Vagina (tissue), 2 donors: ENCODE measurements at regions not wholly inside any gene's neighbourhood (a gene's known extent, or its start where the extent isn't known, plus 50 kb on each side); places are given as distances from the start of the nearest gene placed in this dataset.

Source experiments
- POLR2AphosphoS5 ChIP-seq, 2 donors: sonication (generic); formaldehyde crosslinking; IDR thresholded peaks; one replicate each; pipeline ENCODE4 v1.9.0; 2017; ENCODE audit warnings: antibody characterized with exemption in 2 of 2, mild to moderate bottlenecking in 2 of 2, low read depth in 1 of 2; ENCODE audit not compliant: insufficient read depth in 1 of 2
- TF ChIP-seq, protein P1 (sequence below), 3 experiments: fragments of 450-650 bp in 2 of 3; fragments of 200-600 bp in 1 of 3; sonication (generic) in 1 of 3; IDR thresholded peaks; one replicate each; pipeline ENCODE4 v1.5.1; 2017 to 2019; ENCODE audit warnings: antibody characterized with exemption in 3 of 3, mild to moderate bottlenecking in 2 of 3, moderate library complexity in 2 of 3

DNA sequence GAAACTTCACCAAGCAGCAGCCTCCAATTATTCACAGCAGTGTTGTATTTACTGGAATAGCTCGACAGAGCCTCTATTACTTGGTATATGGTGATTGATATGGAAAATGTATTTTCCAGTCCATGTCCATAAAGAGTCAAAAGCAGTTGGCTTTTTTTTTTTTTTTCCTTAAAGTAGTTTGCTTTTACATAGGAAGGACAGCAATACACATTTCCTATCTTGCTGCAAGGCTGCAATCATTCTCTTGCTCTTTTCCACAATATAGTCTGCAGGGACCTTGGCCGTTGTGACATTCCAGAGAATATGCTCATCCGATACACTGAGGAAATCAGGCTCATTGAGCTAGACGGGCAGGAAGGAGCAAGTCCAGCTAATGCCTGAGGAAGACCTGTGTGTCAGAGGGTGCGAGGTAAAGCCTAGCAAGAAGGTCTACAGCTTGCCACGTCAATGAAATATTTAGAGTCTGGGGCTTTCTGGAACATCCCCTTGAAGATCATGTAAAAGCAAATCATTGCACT is 131.1 kb downstream of the ENGASE start:
- no peak for TF ChIP-seq POLR2AphosphoS5 (IDR thresholded peaks at IDR 0.05; ENCODE audit: insufficient read depth in 1 of 2, low read depth in 1 of 2)
- TF ChIP-seq, protein P1, sequence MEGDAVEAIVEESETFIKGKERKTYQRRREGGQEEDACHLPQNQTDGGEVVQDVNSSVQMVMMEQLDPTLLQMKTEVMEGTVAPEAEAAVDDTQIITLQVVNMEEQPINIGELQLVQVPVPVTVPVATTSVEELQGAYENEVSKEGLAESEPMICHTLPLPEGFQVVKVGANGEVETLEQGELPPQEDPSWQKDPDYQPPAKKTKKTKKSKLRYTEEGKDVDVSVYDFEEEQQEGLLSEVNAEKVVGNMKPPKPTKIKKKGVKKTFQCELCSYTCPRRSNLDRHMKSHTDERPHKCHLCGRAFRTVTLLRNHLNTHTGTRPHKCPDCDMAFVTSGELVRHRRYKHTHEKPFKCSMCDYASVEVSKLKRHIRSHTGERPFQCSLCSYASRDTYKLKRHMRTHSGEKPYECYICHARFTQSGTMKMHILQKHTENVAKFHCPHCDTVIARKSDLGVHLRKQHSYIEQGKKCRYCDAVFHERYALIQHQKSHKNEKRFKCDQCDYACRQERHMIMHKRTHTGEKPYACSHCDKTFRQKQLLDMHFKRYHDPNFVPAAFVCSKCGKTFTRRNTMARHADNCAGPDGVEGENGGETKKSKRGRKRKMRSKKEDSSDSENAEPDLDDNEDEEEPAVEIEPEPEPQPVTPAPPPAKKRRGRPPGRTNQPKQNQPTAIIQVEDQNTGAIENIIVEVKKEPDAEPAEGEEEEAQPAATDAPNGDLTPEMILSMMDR (IDR thresholded peaks at IDR 0.05), result no peak
